Natural killer cell (primary cell): ENCODE measurements at regions not wholly inside any gene's neighbourhood (a gene's known extent, or its start where the extent isn't known, plus 50 kb on each side); places are given as distances from the start of the nearest gene placed in this dataset.

Source experiments
- ATAC-seq, 3 donors: fragments of 150-1000 bp in 2 of 3; fragments of 200-7000 bp in 1 of 3; cut with Tn5 transposase; 1 replicate in 1 of 3; 2 replicates in 2 of 3; pipeline ENCODE4 v1.10.0; 2021; ENCODE audit warnings: mild to moderate bottlenecking in 2 of 3, moderate library complexity in 2 of 3
- DNase-seq, 2 donors: peaks; one replicate each; pipeline versions ENCODE4 v3.0.0 to v3.0.0-alpha.2; 2013 to 2021; ENCODE audit warnings: mixed read lengths in 1 of 2
- H3K27ac ChIP-seq: one replicate; pipeline ENCODE4 v1.5.1; 2013; ENCODE audit warnings: mild to moderate bottlenecking, low read length
- H3K27me3 ChIP-seq: one replicate; pipeline ENCODE4 v1.6.1; 2013; ENCODE audit warnings: low read length; ENCODE audit not compliant: control insufficient read depth, insufficient read depth
- H3K36me3 ChIP-seq: one replicate; pipeline ENCODE4 v1.6.1; 2013; ENCODE audit warnings: low read length; ENCODE audit not compliant: control insufficient read depth, insufficient read depth
- H3K4me1 ChIP-seq: one replicate; pipeline ENCODE4 v1.6.1; 2013; ENCODE audit warnings: low read length; ENCODE audit not compliant: control insufficient read depth, insufficient read depth
- H3K4me3 ChIP-seq: one replicate; pipeline ENCODE4 v1.5.1; 2013; ENCODE audit warnings: low read length
- H3K9me3 ChIP-seq: one replicate; pipeline ENCODE4 v1.6.1; 2013; ENCODE audit warnings: low read length; ENCODE audit not compliant: control insufficient read depth, insufficient read depth
- H3K27ac Mint-ChIP-seq, 2 donors: one replicate each; pipeline ENCODE4 v1.8.0; 2022; ENCODE audit warnings: mild to moderate bottlenecking in 2 of 2, mixed read lengths in 2 of 2, moderate library complexity in 1 of 2
- H3K27me3 Mint-ChIP-seq, 2 donors: one replicate each; pipeline ENCODE4 v1.8.0; 2022; ENCODE audit warnings: low read depth in 2 of 2, mixed read lengths in 2 of 2
- H3K36me3 Mint-ChIP-seq: one replicate; pipeline ENCODE4 v1.8.0; 2022; ENCODE audit warnings: mixed read lengths
- H3K4me1 Mint-ChIP-seq, 2 donors: one replicate each; pipeline ENCODE4 v1.8.0; 2022; ENCODE audit warnings: mixed read lengths in 2 of 2
- H3K4me3 Mint-ChIP-seq: one replicate; pipeline ENCODE4 v1.8.0; 2022; ENCODE audit warnings: mild to moderate bottlenecking, moderate library complexity, mixed read lengths
- H3K9me3 Mint-ChIP-seq, 2 donors: one replicate each; pipeline ENCODE4 v1.8.0; 2022; ENCODE audit warnings: mixed read lengths in 2 of 2
- CTCF ChIP-seq: fragments of 200-600 bp; IDR thresholded peaks from one replicate; pipeline ENCODE4 v1.8.0; 2022; ENCODE audit warnings: antibody characterized with exemption
- WGBS: methylation state at CpG from one replicate; pipeline ENCODE4 v1.1.7; 2013; ENCODE audit warnings: missing lambda C conversion rate; ENCODE audit not compliant: insufficient coverage; 5-methylcytosine and 5-hydroxymethylcytosine counted together
- intact Hi-C: fragments of 100-400 bp; cut with micrococcal nuclease; formaldehyde crosslinking; loops from one replicate; pipeline ENCODE4 v1.14.2; 2022

DNA sequence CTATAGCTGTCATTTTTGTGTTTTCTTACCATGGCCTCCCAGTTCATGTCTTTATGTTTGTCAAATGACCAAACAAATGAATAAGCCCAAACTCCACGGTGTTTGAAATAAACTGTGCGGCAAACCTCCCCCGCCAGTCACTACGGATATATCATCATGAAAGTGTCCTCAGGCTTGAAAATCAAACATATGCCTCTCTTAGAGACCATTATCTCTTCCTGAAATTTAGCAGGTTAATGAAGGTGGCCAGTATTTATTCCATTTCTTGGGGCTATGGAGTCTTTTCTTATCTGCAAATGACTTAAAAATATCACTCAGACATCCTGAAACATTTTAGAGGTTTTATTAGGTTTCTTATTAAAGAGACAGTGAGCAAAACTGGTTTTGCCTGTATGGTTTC is 610.3 kb upstream of the CDH5 start:
- Mint-ChIP-seq H3K4me3 (no peak overlapping the region), H3K27me3 (peaks cover 6 to 26% of the 10 kb centered on the region in 2 donors), H3K27ac (no peak overlapping the region), H3K4me1 (no peaks in the 10 kb centered on the region), H3K36me3 (no peaks in the 10 kb centered on the region), H3K9me3 (no peaks in the 10 kb centered on the region)
- WGBS, result 90% methylated on average over 4 of the region's 4 CpGs
- H3K27ac ChIP-seq, result no peak overlapping the region
- no peak for TF ChIP-seq CTCF
- DNase-seq, result no peak
- no peak overlapping the region for H3K4me3 ChIP-seq
- no peaks in the 10 kb centered on the region for H3K27me3 ChIP-seq
- H3K36me3 ChIP-seq, result no peaks in the 10 kb centered on the region
- no peaks in the 10 kb centered on the region for H3K9me3 ChIP-seq
- H3K4me1 ChIP-seq, result no peaks in the 10 kb centered on the region
- intact Hi-C loops, result no loop called here
- ATAC-seq, result no peak

- H3K36me3 ChIP-seq, result no peaks in the 10 kb centered on the region
- Mint-ChIP-seq H3K9me3 (no peaks in the 10 kb centered on the region), H3K27me3 (peaks cover 10 to 32% of the 10 kb centered on the region in 2 donors), H3K4me1 (no peaks in the 10 kb centered on the region), H3K27ac (no peak overlapping the region), H3K36me3 (no peaks in the 10 kb centered on the region), H3K4me3 (no peak overlapping the region)
- ATAC-seq (no peak), DNase-seq (no peak)
- H3K27ac ChIP-seq, result no peak overlapping the region
- H3K4me1 ChIP-seq, result no peaks in the 10 kb centered on the region
- 95% methylated on average over 19 of the region's 19 CpGs for WGBS
- TF ChIP-seq CTCF, result no peak
- intact Hi-C loops, result no loop called here
- H3K4me3 ChIP-seq, result no peak overlapping the region
- no peaks in the 10 kb centered on the region for H3K9me3 ChIP-seq
- no peaks in the 10 kb centered on the region for H3K27me3 ChIP-seq
Observed at GRCh38 chr16:65754820-65755691, 611.4 kb upstream of the CDH5 start.

GRCh38 chr16:65752522-65752844 is 614.0 kb upstream of the CDH5 start:
- Mint-ChIP-seq H3K4me1 (no peaks in the 10 kb centered on the region), H3K27me3 (peaks cover 15 to 34% of the 10 kb centered on the region in 2 donors), H3K27ac (no peak overlapping the region), H3K9me3 (no peaks in the 10 kb centered on the region), H3K36me3 (no peaks in the 10 kb centered on the region), H3K4me3 (no peak overlapping the region)
- H3K9me3 ChIP-seq, result no peaks in the 10 kb centered on the region
- H3K27ac ChIP-seq, result no peak overlapping the region
- H3K36me3 ChIP-seq, result no peaks in the 10 kb centered on the region
- no CpG with 5 or more reads among the region's 1 CpG for WGBS
- no peak for TF ChIP-seq CTCF
- ATAC-seq (no peak), DNase-seq (no peak)
- intact Hi-C loops, result no loop called here
- H3K4me3 ChIP-seq, result no peak overlapping the region
- H3K4me1 ChIP-seq, result no peaks in the 10 kb centered on the region
- no peaks in the 10 kb centered on the region for H3K27me3 ChIP-seq
